Neuronal stem cell (in vitro differentiated cells): ENCODE measurements at regions not wholly inside any gene's neighbourhood (a gene's known extent, or its start where the extent isn't known, plus 50 kb on each side); places are given as distances from the start of the nearest gene placed in this dataset.

Experiments used
- DNase-seq: peaks from one replicate; pipeline ENCODE4 v3.0.0-alpha.2; 2013; ENCODE audit warnings: low spot score
- H2AFZ ChIP-seq: one replicate; pipeline ENCODE4 v1.6.1; 2013; ENCODE audit warnings: mild to moderate bottlenecking, low read length, inconsistent platforms
- H2AK5ac ChIP-seq: 2 replicates; pipeline ENCODE4 v1.6.1; 2013; ENCODE audit warnings: low read depth, mild to moderate bottlenecking, inconsistent platforms, low read length, moderate library complexity, mixed read lengths
- H2BK120ac ChIP-seq: 2 replicates; pipeline ENCODE4 v1.6.1; 2013; ENCODE audit warnings: low read depth, mild to moderate bottlenecking, inconsistent platforms, low read length, moderate library complexity, mixed read lengths
- H2BK12ac ChIP-seq: one replicate; pipeline ENCODE4 v1.6.1; 2013; ENCODE audit warnings: low read length, inconsistent platforms
- H2BK15ac ChIP-seq: 2 replicates; pipeline ENCODE4 v1.6.1; 2013; ENCODE audit warnings: mild to moderate bottlenecking, low read length, inconsistent platforms, mixed read lengths
- H2BK5ac ChIP-seq: one replicate; pipeline ENCODE4 v1.6.1; 2013; ENCODE audit warnings: inconsistent platforms, mild to moderate bottlenecking, low read length, moderate library complexity
- H3K14ac ChIP-seq: one replicate; pipeline ENCODE4 v1.6.1; 2013; ENCODE audit warnings: low read length, inconsistent platforms
- H3K18ac ChIP-seq: 2 replicates; pipeline ENCODE4 v1.6.1; 2013; ENCODE audit warnings: low read length, inconsistent platforms
- H3K23ac ChIP-seq: 2 replicates; pipeline ENCODE4 v1.6.1; 2013; ENCODE audit warnings: low read depth, mild to moderate bottlenecking, mixed read lengths, low read length, inconsistent platforms; ENCODE audit not compliant: poor library complexity
- H3K27ac ChIP-seq: replicated peaks from 3 replicates; pipeline ENCODE4 v1.5.1; 2013; ENCODE audit warnings: low read length, inconsistent platforms
- H3K27me3 ChIP-seq, 3 experiments: 2 replicates each; pipeline ENCODE4 v1.6.1; 2013; ENCODE audit warnings: low read length in 3 of 3, mild to moderate bottlenecking in 2 of 3, inconsistent platforms in 1 of 3, low read depth in 1 of 3, mixed read lengths in 1 of 3, moderate library complexity in 1 of 3; ENCODE audit not compliant: control insufficient read depth in 3 of 3, insufficient read depth in 3 of 3
- H3K36me3 ChIP-seq, 2 donors: replicated peaks in 1 of 2; 2 replicates each; pipeline ENCODE4 v1.6.1; 2013; ENCODE audit warnings: low read length in 2 of 2; ENCODE audit not compliant: control insufficient read depth in 2 of 2, insufficient read depth in 2 of 2
- H3K4ac ChIP-seq: 2 replicates; pipeline ENCODE4 v1.6.1; 2013; ENCODE audit warnings: inconsistent platforms, mild to moderate bottlenecking, low read length, moderate library complexity
- H3K4me1 ChIP-seq, 2 donors: 1 replicate in 1 of 2; 2 replicates in 1 of 2; pipeline ENCODE4 v1.6.1; 2013; ENCODE audit warnings: low read length in 2 of 2, low read depth in 1 of 2; ENCODE audit not compliant: control insufficient read depth in 2 of 2, insufficient read depth in 1 of 2
- H3K4me2 ChIP-seq: one replicate; pipeline ENCODE4 v1.6.1; 2013; ENCODE audit warnings: mild to moderate bottlenecking, low read length, inconsistent platforms; ENCODE audit not compliant: insufficient read depth, poor library complexity, severe bottlenecking
- H3K4me3 ChIP-seq, 2 donors: 2 replicates each; pipeline ENCODE4 v1.5.1; 2013; ENCODE audit warnings: low read length in 2 of 2, mild to moderate bottlenecking in 2 of 2, inconsistent platforms in 1 of 2, moderate library complexity in 1 of 2
- H3K79me1 ChIP-seq: one replicate; pipeline ENCODE4 v1.6.1; 2013; ENCODE audit warnings: low read depth, mild to moderate bottlenecking, inconsistent platforms, low read length, moderate library complexity
- H3K9ac ChIP-seq: one replicate; pipeline ENCODE4 v1.6.1; 2013; ENCODE audit warnings: mild to moderate bottlenecking, low read depth, low read length, inconsistent platforms; ENCODE audit not compliant: poor library complexity
- H3K9me3 ChIP-seq, 2 donors: replicated peaks in 1 of 2; 2 replicates each; pipeline versions ENCODE3 to v1.6.1; 2013; ENCODE audit warnings: low read length in 2 of 2, mild to moderate bottlenecking in 2 of 2, inconsistent platforms in 1 of 2, low read depth in 1 of 2, mixed read lengths in 1 of 2, moderate library complexity in 1 of 2; ENCODE audit not compliant: control insufficient read depth in 2 of 2, insufficient read depth in 1 of 2
- H4K8ac ChIP-seq: one replicate; pipeline ENCODE4 v1.6.1; 2013; ENCODE audit warnings: low read depth, mild to moderate bottlenecking, inconsistent platforms, low read length, moderate library complexity
- H4K91ac ChIP-seq: one replicate; pipeline ENCODE4 v1.6.1; 2013; ENCODE audit warnings: low read length, low read depth, mild to moderate bottlenecking, inconsistent platforms; ENCODE audit not compliant: poor library complexity
- WGBS, 2 donors: extraction: QIAGEN DNeasy Blood & Tissue Kit; methylation state at CpG; one replicate each; pipeline ENCODE4 v1.1.7; 2013; ENCODE audit warnings: missing lambda C conversion rate in 2 of 2, mixed read lengths in 1 of 2; ENCODE audit not compliant: insufficient read length in 2 of 2, insufficient replicate concordance in 1 of 2; ENCODE audit errors: extremely low coverage in 2 of 2; 5-methylcytosine and 5-hydroxymethylcytosine counted together

DNA sequence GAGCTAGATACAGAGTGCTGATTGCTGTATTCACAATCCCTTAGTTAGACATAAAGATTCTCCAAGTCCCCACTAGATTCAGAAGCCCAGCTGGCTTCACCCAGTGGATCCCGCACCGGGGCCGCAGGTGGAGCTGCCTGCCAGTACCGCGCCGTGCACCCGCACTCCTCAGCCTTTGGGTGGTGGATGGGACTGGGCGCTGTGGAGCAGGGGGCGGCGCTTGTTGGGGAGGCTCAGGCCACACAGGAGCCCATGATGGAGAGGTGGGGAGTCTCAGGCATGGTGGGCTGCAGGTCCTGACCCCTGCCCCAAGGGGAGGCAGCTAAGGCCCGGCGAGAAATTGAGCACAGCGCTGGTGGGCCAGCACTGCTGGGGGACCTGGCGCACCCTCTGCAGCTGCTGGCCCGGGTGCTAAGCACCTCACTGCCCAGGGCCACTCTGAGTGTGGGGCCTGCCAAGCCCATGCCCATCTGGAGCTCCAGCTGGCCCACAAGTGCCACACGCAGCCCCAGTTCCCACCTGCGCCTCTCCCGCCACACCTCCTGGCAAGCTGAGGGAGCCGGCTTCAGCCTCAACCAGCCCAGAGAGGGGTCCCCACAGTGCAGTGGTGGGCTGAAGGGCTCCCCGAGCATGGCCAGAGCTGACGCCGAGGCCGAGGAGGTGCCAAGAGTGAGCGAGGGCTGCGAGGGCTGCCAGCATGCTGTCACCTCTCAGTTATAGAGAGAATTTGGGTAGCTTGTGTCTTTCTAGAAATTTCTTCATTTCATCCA, 417.6 kb downstream of the METTL15 start:
- no peak overlapping the region for H2AFZ ChIP-seq
- no peak overlapping the region for H3K4me3 ChIP-seq
- no CpG with 5 or more reads among the region's 25 CpGs for WGBS, 2 donors
- H3K23ac ChIP-seq: no peak overlapping the region
- H4K91ac ChIP-seq: no peak overlapping the region
- H3K79me1 ChIP-seq: no peaks in the 10 kb centered on the region
- H3K9me3 ChIP-seq: peaks cover 2 to 7% of the 10 kb centered on the region in 2 donors
- H2BK12ac ChIP-seq: no peak overlapping the region
- no peak overlapping the region for H3K27ac ChIP-seq
- no peak overlapping the region for H2AK5ac ChIP-seq
- no peaks in the 10 kb centered on the region for H3K27me3 ChIP-seq
- no peak overlapping the region for H3K18ac ChIP-seq
- no peak overlapping the region for H3K4me2 ChIP-seq
- H2BK15ac ChIP-seq: no peak overlapping the region
- H3K14ac ChIP-seq: no peak overlapping the region
- H2BK120ac ChIP-seq: no peak overlapping the region
- no peak for DNase-seq
- H3K9ac ChIP-seq: no peak overlapping the region
- no peak overlapping the region for H2BK5ac ChIP-seq
- H3K4ac ChIP-seq: no peak overlapping the region
- H3K4me1 ChIP-seq: no peaks in the 10 kb centered on the region
- H4K8ac ChIP-seq: no peak overlapping the region
- no peaks in the 10 kb centered on the region for H3K36me3 ChIP-seq

DNA sequence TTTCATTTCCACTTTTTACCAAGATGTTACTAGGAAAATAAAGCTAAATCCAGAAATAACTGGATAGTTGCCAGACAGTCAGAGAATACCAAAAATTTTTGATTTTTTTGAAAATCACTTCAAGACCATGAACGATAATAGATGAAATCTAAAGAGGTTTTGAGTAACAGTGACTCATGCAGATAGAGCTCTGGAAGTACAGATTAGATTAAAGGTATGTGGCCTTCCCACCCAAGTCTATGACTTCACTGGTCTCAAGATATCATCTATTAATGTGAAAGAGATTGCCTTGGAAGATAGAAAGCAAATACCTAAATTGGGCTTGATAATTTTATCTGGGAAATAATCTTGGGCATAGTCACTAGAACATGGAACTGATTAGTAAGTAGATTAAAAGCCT, 415.9 kb downstream of the METTL15 start:
- no peak overlapping the region for H2AFZ ChIP-seq
- H3K18ac ChIP-seq: no peak overlapping the region
- H4K91ac ChIP-seq: no peak overlapping the region
- DNase-seq: no peak
- no peak overlapping the region for H2BK120ac ChIP-seq
- H2BK15ac ChIP-seq: no peak overlapping the region
- no peak overlapping the region for H3K14ac ChIP-seq
- H3K36me3 ChIP-seq: no peaks in the 10 kb centered on the region
- no peak overlapping the region for H3K4me2 ChIP-seq
- no peak overlapping the region for H2BK5ac ChIP-seq
- H3K9ac ChIP-seq: no peak overlapping the region
- no peak overlapping the region for H4K8ac ChIP-seq
- no peaks in the 10 kb centered on the region for H3K27me3 ChIP-seq
- H3K9me3 ChIP-seq: peaks cover 2 to 7% of the 10 kb centered on the region in 2 donors
- WGBS, 2 donors: no CpG with 5 or more reads among the region's 1 CpG
- no peaks in the 10 kb centered on the region for H3K4me1 ChIP-seq
- H3K27ac ChIP-seq: no peak overlapping the region
- no peak overlapping the region for H2BK12ac ChIP-seq
- H2AK5ac ChIP-seq: no peak overlapping the region
- no peak overlapping the region for H3K4me3 ChIP-seq
- no peak overlapping the region for H3K4ac ChIP-seq
- H3K79me1 ChIP-seq: no peaks in the 10 kb centered on the region
- H3K23ac ChIP-seq: no peak overlapping the region

DNA sequence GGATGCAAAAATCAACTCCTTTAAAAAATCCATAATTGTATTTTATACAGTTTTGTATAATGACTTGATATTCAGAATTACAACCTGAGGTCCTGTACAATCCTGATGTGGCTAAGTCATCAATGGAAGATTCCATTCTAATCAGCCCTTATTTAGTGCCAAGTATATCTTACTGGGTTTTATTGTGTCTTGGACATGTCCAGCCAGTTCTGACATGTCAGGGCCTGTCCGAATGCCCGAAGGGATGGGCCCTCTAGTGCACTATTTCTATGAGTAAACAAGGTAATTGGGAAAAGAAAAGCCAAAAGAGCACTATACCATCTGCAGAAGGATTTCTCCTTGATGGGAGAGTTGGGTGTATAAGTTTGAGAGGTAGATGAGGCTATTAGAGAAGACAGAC, 412.9 kb downstream of the METTL15 start:
- Histone ChIP-seq H2BK120ac (no peak overlapping the region), H3K79me1 (no peaks in the 10 kb centered on the region), H4K8ac (no peak overlapping the region), H3K36me3 (no peaks in the 10 kb centered on the region), H3K27me3 (no peaks in the 10 kb centered on the region), H3K4me1 (peaks cover 0 to 8% of the 10 kb centered on the region in 2 donors), H2AFZ (peak overlapping the region; percentile 1), H3K18ac (no peak overlapping the region), H3K14ac (no peak overlapping the region), H2AK5ac (no peak overlapping the region), H3K4me3 (no peak overlapping the region), H3K23ac (no peak overlapping the region), H3K27ac (no peak overlapping the region), H3K9ac (no peak overlapping the region), H3K9me3 (no peaks in the 10 kb centered on the region), H2BK15ac (no peak overlapping the region), H3K4ac (no peak overlapping the region), H2BK12ac (no peak overlapping the region), H3K4me2 (no peak overlapping the region), H4K91ac (no peak overlapping the region), H2BK5ac (no peak overlapping the region)
- WGBS, 2 donors: no CpG with 5 or more reads among the region's 2 CpGs
- no peak for DNase-seq

DNA sequence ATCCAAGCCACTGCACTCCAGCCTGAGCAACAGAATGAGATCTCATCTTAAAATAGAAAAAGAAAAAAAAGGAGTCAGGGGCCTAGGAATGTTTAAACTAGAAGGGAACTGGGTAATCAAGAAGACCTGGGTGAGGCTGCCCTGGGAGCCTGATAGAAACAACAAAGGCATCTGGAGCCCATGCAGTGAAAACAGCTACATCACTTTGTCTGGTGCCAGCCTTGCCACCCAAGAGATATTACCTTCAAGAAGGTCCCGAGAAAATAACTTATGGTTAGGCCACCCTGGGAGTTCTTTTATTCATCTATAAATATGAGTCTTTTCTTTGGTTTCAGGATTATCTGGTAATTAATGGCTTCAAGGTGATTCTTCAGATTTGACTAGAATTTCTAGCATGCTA, 412.1 kb downstream of the METTL15 start:
- Histone ChIP-seq H2BK120ac (no peak overlapping the region), H3K4me1 (peaks cover 0 to 8% of the 10 kb centered on the region in 2 donors), H3K9me3 (no peaks in the 10 kb centered on the region), H4K8ac (no peak overlapping the region), H2BK12ac (no peak overlapping the region), H3K36me3 (no peaks in the 10 kb centered on the region), H3K27ac (no peak overlapping the region), H2AFZ (no peak overlapping the region), H3K4me3 (no peak overlapping the region), H3K14ac (no peak overlapping the region), H2BK5ac (no peak overlapping the region), H3K23ac (no peak overlapping the region), H3K9ac (no peak overlapping the region), H3K18ac (no peak overlapping the region), H3K79me1 (no peaks in the 10 kb centered on the region), H3K27me3 (no peaks in the 10 kb centered on the region), H3K4ac (no peak overlapping the region), H4K91ac (no peak overlapping the region), H2BK15ac (no peak overlapping the region), H2AK5ac (no peak overlapping the region), H3K4me2 (no peak overlapping the region)
- WGBS, 2 donors: no CpG with 5 or more reads among the region's 1 CpG
- no peak for DNase-seq
